ENCODE measurements at regions not wholly inside any gene's neighbourhood (a gene's known extent, or its start where the extent isn't known, plus 50 kb on each side); places are given as distances from the start of the nearest gene placed in this dataset.

DNA sequence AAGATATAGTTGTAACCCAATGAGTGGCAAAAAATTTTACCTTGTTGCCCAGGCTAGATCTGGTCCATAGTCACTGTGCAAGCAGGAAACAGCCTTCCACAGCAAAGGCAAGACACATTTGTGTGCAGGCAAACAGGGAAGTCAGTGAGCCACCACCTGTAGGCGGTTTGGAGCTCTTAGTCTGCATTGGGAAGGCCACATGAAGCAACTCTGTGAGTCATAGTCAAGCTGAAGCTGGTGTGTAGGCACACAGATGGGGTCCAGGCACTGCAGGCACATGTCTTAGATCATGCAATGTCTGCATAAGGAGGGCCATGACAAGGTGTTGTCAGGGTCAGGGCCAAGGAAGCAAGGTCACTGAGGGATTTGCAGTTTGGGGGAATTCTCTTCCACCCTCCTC is 543.2 kb upstream of the EPHA7 start:
- TF ChIP-seq, protein P1, sequence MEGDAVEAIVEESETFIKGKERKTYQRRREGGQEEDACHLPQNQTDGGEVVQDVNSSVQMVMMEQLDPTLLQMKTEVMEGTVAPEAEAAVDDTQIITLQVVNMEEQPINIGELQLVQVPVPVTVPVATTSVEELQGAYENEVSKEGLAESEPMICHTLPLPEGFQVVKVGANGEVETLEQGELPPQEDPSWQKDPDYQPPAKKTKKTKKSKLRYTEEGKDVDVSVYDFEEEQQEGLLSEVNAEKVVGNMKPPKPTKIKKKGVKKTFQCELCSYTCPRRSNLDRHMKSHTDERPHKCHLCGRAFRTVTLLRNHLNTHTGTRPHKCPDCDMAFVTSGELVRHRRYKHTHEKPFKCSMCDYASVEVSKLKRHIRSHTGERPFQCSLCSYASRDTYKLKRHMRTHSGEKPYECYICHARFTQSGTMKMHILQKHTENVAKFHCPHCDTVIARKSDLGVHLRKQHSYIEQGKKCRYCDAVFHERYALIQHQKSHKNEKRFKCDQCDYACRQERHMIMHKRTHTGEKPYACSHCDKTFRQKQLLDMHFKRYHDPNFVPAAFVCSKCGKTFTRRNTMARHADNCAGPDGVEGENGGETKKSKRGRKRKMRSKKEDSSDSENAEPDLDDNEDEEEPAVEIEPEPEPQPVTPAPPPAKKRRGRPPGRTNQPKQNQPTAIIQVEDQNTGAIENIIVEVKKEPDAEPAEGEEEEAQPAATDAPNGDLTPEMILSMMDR (IDR thresholded peaks at IDR 0.05) = no peak
- TF ChIP-seq POLR2A (IDR thresholded peaks at IDR 0.05) = no peak

Measured in right lobe of liver (tissue), 4 donors.